ENCODE measurements at regions not wholly inside any gene's neighbourhood (a gene's known extent, or its start where the extent isn't known, plus 50 kb on each side); places are given as distances from the start of the nearest gene placed in this dataset.

GRCh38 chr13:60933638-60934037 is 482.0 kb downstream of the PCDH20 start:
- no peak for TF ChIP-seq CTCF (IDR thresholded peaks at IDR 0.05)
- DNase-seq, result no peak
- intact Hi-C loops (cut with DNase I), result no loop called here
- no peaks in the 10 kb centered on the region for H3K27me3 ChIP-seq (ENCODE audit: low read depth)
- H3K36me3 ChIP-seq, result no peaks in the 10 kb centered on the region
- no peak for ATAC-seq
- no peak overlapping the region for H3K4me3 ChIP-seq
- H3K9me3 ChIP-seq, result no peaks in the 10 kb centered on the region
- no peaks in the 10 kb centered on the region for H3K4me1 ChIP-seq
- H3K27ac ChIP-seq, result no peak overlapping the region

GRCh38 chr13:60931858-60932546 is 483.6 kb downstream of the PCDH20 start:
- Histone ChIP-seq H3K9me3 (no peaks in the 10 kb centered on the region), H3K27ac (no peak overlapping the region), H3K4me3 (no peak overlapping the region), H3K27me3 (ENCODE audit: low read depth) (no peaks in the 10 kb centered on the region), H3K36me3 (no peaks in the 10 kb centered on the region), H3K4me1 (no peaks in the 10 kb centered on the region)
- TF ChIP-seq CTCF (IDR thresholded peaks at IDR 0.05), result no peak
- ATAC-seq (no peak), DNase-seq (no peak)
- intact Hi-C loops (cut with DNase I), result no loop called here

GRCh38 chr13:60925686-60926085 is 490.0 kb downstream of the PCDH20 start:
- no peaks in the 10 kb centered on the region for H3K27me3 ChIP-seq (ENCODE audit: low read depth)
- no peak for ATAC-seq
- no peaks in the 10 kb centered on the region for H3K9me3 ChIP-seq
- H3K27ac ChIP-seq, result no peak overlapping the region
- intact Hi-C loops (cut with DNase I), result no loop called here
- no peaks in the 10 kb centered on the region for H3K36me3 ChIP-seq
- no peak for DNase-seq
- H3K4me1 ChIP-seq, result no peaks in the 10 kb centered on the region
- no peak for TF ChIP-seq CTCF (IDR thresholded peaks at IDR 0.05)
- no peak overlapping the region for H3K4me3 ChIP-seq

- DNase-seq (no peak), ATAC-seq (no peak)
- Histone ChIP-seq H3K36me3 (no peaks in the 10 kb centered on the region), H3K27ac (no peak overlapping the region), H3K4me3 (no peak overlapping the region), H3K9me3 (no peaks in the 10 kb centered on the region), H3K4me1 (no peaks in the 10 kb centered on the region), H3K27me3 (ENCODE audit: low read depth) (no peaks in the 10 kb centered on the region)
- intact Hi-C loops (cut with DNase I), result no loop called here
- TF ChIP-seq CTCF (IDR thresholded peaks at IDR 0.05), result no peak
These were observed 490.8 kb downstream of the PCDH20 start for GRCh38 chr13:60924856-60925255.

- H3K4me1 ChIP-seq, result no peaks in the 10 kb centered on the region
- no peak overlapping the region for H3K4me3 ChIP-seq
- H3K27ac ChIP-seq, result no peak overlapping the region
- TF ChIP-seq CTCF (IDR thresholded peaks at IDR 0.05), result no peak
- no peak for DNase-seq
- no peak for ATAC-seq
- no peaks in the 10 kb centered on the region for H3K36me3 ChIP-seq
- intact Hi-C loops (cut with DNase I), result no loop called here
- H3K27me3 ChIP-seq (ENCODE audit: low read depth), result no peaks in the 10 kb centered on the region
- no peaks in the 10 kb centered on the region for H3K9me3 ChIP-seq
These were observed 492.9 kb downstream of the PCDH20 start for GRCh38 chr13:60922576-60923231.
